PFSK-1 (cell line): ENCODE measurements at regions not wholly inside any gene's neighbourhood (a gene's known extent, or its start where the extent isn't known, plus 50 kb on each side); places are given as distances from the start of the nearest gene placed in this dataset.

Source experiments
- FOXP2 ChIP-seq: optimal IDR thresholded peaks from 2 replicates; pipeline ENCODE3; 2011; ENCODE audit warnings: borderline replicate concordance, control low read depth, inconsistent platforms; ENCODE audit not compliant: insufficient read depth; ENCODE audit errors: extremely low read length, extremely low read depth
- POLR2AphosphoS5 ChIP-seq: IDR thresholded peaks from 2 replicates; pipeline ENCODE4 v1.6.1; 2012; ENCODE audit warnings: low read depth, mild to moderate bottlenecking, control low read depth, low read length, moderate library complexity
- REST ChIP-seq, 2 experiments: IDR thresholded peaks; 2 replicates each; pipeline versions ENCODE4 v1.6.1 to v1.8.0; 2011 to 2012; ENCODE audit warnings: low read depth in 2 of 2, low read length in 2 of 2, control low read depth in 1 of 2, inconsistent platforms in 1 of 2, mild to moderate bottlenecking in 1 of 2, moderate library complexity in 1 of 2; ENCODE audit not compliant: insufficient read depth in 1 of 2
- SIN3A ChIP-seq: IDR thresholded peaks from 2 replicates; pipeline ENCODE4 v1.6.1; 2012; ENCODE audit warnings: mild to moderate bottlenecking, low read length, moderate library complexity, borderline replicate concordance; ENCODE audit not compliant: insufficient read depth
- TAF1 ChIP-seq: IDR thresholded peaks from 2 replicates; pipeline ENCODE4 v1.6.1; 2012; ENCODE audit warnings: low read length, control low read depth, borderline replicate concordance; ENCODE audit not compliant: insufficient read depth

GRCh38 chr11:96744697-96745096 lies 354.9 kb downstream of the JRKL start:
- TF ChIP-seq POLR2AphosphoS5 (no peak), TAF1 (no peak), FOXP2 (no peak), SIN3A (no peak), REST (IDR thresholded peaks at IDR 0.05; ENCODE audit: insufficient read depth in 1 of 2, low read depth in 2 of 2, low read length in 2 of 2) (no peak)
